ENCODE measurements at regions not wholly inside any gene's neighbourhood (a gene's known extent, or its start where the extent isn't known, plus 50 kb on each side); places are given as distances from the start of the nearest gene placed in this dataset.

DNA sequence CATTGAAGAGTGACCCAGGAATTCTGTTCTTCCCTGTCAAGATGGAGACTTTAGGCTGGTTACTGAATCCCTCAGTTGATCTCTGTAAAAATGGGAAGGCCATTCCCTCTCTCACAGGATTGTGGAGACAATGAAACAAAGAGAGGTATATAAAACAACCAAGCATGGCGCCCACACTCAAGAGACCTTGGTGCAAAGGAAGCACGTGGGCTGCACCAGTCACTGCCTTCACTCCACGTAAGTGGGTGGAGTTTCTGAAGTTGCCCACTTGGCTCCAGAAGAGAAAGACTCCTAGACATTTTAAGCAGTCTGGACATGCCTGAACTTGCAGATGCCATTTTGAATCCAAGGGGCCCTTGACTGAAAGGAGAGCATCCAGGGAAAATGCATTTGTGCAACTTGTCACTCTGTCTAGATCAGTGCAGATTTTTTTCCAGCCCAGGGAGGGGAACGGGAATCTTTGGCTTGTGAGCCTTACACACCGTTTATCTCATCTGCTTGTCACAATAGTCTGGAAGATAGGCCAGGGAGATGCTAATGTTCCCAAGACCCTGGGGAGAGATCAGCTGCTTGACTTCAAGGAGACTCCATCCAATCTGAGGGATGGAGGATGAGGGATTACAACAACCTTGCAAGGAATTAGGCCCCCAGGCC, 96.9 kb upstream of the TBX3 start:
- H3K4me1 ChIP-seq (ENCODE audit: low read depth), result peaks cover 19% of the 10 kb centered on the region
- no peak overlapping the region for H3K27ac ChIP-seq
- no peak for DNase-seq (ENCODE audit: low read depth in 1 of 2, low spot score in 1 of 2)
- no peak overlapping the region for H3K4me3 ChIP-seq
- no peaks in the 10 kb centered on the region for H3K9me3 ChIP-seq (ENCODE audit: low read depth)
- TF ChIP-seq CTCF (IDR thresholded peaks at IDR 0.05; ENCODE audit: low read depth, low read length), result no peak
- no peaks in the 10 kb centered on the region for H3K36me3 ChIP-seq
- H3K27me3 ChIP-seq, result no peaks in the 10 kb centered on the region

- no peaks in the 10 kb centered on the region for H3K36me3 ChIP-seq
- TF ChIP-seq CTCF (IDR thresholded peaks at IDR 0.05; ENCODE audit: low read depth, low read length), result no peak
- no peaks in the 10 kb centered on the region for H3K27me3 ChIP-seq
- peaks cover 16% of the 10 kb centered on the region for H3K4me1 ChIP-seq (ENCODE audit: low read depth)
- H3K4me3 ChIP-seq, result no peak overlapping the region
- no peaks in the 10 kb centered on the region for H3K9me3 ChIP-seq (ENCODE audit: low read depth)
- no peak overlapping the region for H3K27ac ChIP-seq
- DNase-seq (ENCODE audit: low read depth in 1 of 2, low spot score in 1 of 2), result no peak
These were observed 95.7 kb upstream of the TBX3 start for GRCh38 chr12:114779647-114780046.

GRCh38 chr12:114779186-114779585, 95.2 kb upstream of the TBX3 start:
- no peak for TF ChIP-seq CTCF (IDR thresholded peaks at IDR 0.05; ENCODE audit: low read depth, low read length)
- H3K4me1 ChIP-seq (ENCODE audit: low read depth), result peaks cover 12% of the 10 kb centered on the region
- DNase-seq (ENCODE audit: low read depth in 1 of 2, low spot score in 1 of 2), result no peak
- H3K9me3 ChIP-seq (ENCODE audit: low read depth), result no peaks in the 10 kb centered on the region
- no peaks in the 10 kb centered on the region for H3K36me3 ChIP-seq
- no peak overlapping the region for H3K27ac ChIP-seq
- H3K27me3 ChIP-seq, result no peaks in the 10 kb centered on the region
- H3K4me3 ChIP-seq, result no peak overlapping the region

- Histone ChIP-seq H3K4me3 (no peak overlapping the region), H3K4me1 (ENCODE audit: low read depth) (no peaks in the 10 kb centered on the region), H3K9me3 (ENCODE audit: low read depth) (no peaks in the 10 kb centered on the region), H3K27ac (no peak overlapping the region), H3K36me3 (no peaks in the 10 kb centered on the region), H3K27me3 (no peaks in the 10 kb centered on the region)
- DNase-seq (ENCODE audit: low read depth in 1 of 2, low spot score in 1 of 2), result peak in 1 of 2 donors; percentile 24
- no peak for TF ChIP-seq CTCF (IDR thresholded peaks at IDR 0.05; ENCODE audit: low read depth, low read length)
These were observed 92.9 kb upstream of the TBX3 start for GRCh38 chr12:114776731-114777442.

GRCh38 chr12:114774699-114775098, 90.7 kb upstream of the TBX3 start:
- no peak for TF ChIP-seq CTCF (IDR thresholded peaks at IDR 0.05; ENCODE audit: low read depth, low read length)
- Histone ChIP-seq H3K27ac (no peak overlapping the region), H3K4me3 (no peak overlapping the region), H3K9me3 (ENCODE audit: low read depth) (no peaks in the 10 kb centered on the region), H3K36me3 (no peaks in the 10 kb centered on the region), H3K27me3 (no peaks in the 10 kb centered on the region), H3K4me1 (ENCODE audit: low read depth) (no peaks in the 10 kb centered on the region)
- DNase-seq (ENCODE audit: low read depth in 1 of 2, low spot score in 1 of 2), result no peak
